ENCODE measurements at regions not wholly inside any gene's neighbourhood (a gene's known extent, or its start where the extent isn't known, plus 50 kb on each side); places are given as distances from the start of the nearest gene placed in this dataset.

- no peak for DNase-seq (ENCODE audit: low spot score)
Measured at GRCh38 chr18:67380867-67381266, 135.7 kb downstream of the DSEL start.

GRCh38 chr18:67379981-67380380 is 136.5 kb downstream of the DSEL start:
- no peak for DNase-seq (ENCODE audit: low spot score)

GRCh38 chr18:67376372-67376771 is 140.1 kb downstream of the DSEL start:
- DNase-seq (ENCODE audit: low spot score), result no peak

GRCh38 chr18:67373636-67374035 is 142.9 kb downstream of the DSEL start:
- DNase-seq (ENCODE audit: low spot score), result no peak

- DNase-seq (ENCODE audit: low spot score), result no peak
Measured at GRCh38 chr18:67367540-67367939, 149.0 kb downstream of the DSEL start.

- DNase-seq (ENCODE audit: low spot score), result no peak
Measured at GRCh38 chr18:67363694-67364093, 152.8 kb downstream of the DSEL start.

- no peak for DNase-seq (ENCODE audit: low spot score)
Measured at GRCh38 chr18:67362906-67363305, 153.6 kb downstream of the DSEL start.

- DNase-seq (ENCODE audit: low spot score), result peak; percentile 1
Measured at GRCh38 chr18:67359873-67360838, 156.4 kb downstream of the DSEL start.

- DNase-seq (ENCODE audit: low spot score), result no peak
Measured at GRCh38 chr18:67358947-67359346, 157.6 kb downstream of the DSEL start.

GRCh38 chr18:67354692-67355091 is 161.8 kb downstream of the DSEL start:
- DNase-seq (ENCODE audit: low spot score), result no peak

- no peak for DNase-seq (ENCODE audit: low spot score)
Measured at GRCh38 chr18:67354091-67354490, 162.4 kb downstream of the DSEL start.

- DNase-seq (ENCODE audit: low spot score), result no peak
Measured at GRCh38 chr18:67347438-67347837, 169.1 kb downstream of the DSEL start.

GRCh38 chr18:67342159-67342558 is 174.4 kb downstream of the DSEL start:
- no peak for DNase-seq (ENCODE audit: low spot score)

- no peak for DNase-seq (ENCODE audit: low spot score)
Measured at GRCh38 chr18:67337696-67338095, 178.8 kb downstream of the DSEL start.

- no peak for DNase-seq (ENCODE audit: low spot score)
Measured at GRCh38 chr18:67331857-67332256, 184.7 kb downstream of the DSEL start.

- DNase-seq (ENCODE audit: low spot score), result no peak
Measured at GRCh38 chr18:67319109-67319508, 197.4 kb downstream of the DSEL start.

- DNase-seq (ENCODE audit: low spot score), result no peak
Measured at GRCh38 chr18:67318651-67319050, 197.9 kb downstream of the DSEL start.

GRCh38 chr18:67310826-67311225 is 205.7 kb downstream of the DSEL start:
- DNase-seq (ENCODE audit: low spot score), result no peak

GRCh38 chr18:67308819-67309218 is 207.7 kb downstream of the DSEL start:
- DNase-seq (ENCODE audit: low spot score), result no peak

- no peak for DNase-seq (ENCODE audit: low spot score)
Measured at GRCh38 chr18:67305466-67305865, 211.1 kb downstream of the DSEL start.

GRCh38 chr18:67302043-67302442 is 214.5 kb downstream of the DSEL start:
- DNase-seq (ENCODE audit: low spot score), result no peak

- DNase-seq (ENCODE audit: low spot score), result no peak
Measured at GRCh38 chr18:67301592-67301991, 214.9 kb downstream of the DSEL start.

- DNase-seq (ENCODE audit: low spot score), result no peak
Measured at GRCh38 chr18:67300498-67300897, 216.0 kb downstream of the DSEL start.

GRCh38 chr18:67292814-67293213 is 223.7 kb downstream of the DSEL start:
- no peak for DNase-seq (ENCODE audit: low spot score)
